Stimulated activated CD4-positive, alpha-beta T cell treated with anti-CD3 and anti-CD28 coated beads, TNF-alpha, amount 100 ng/mL, for 1 hour (primary cell): ENCODE measurements at regions not wholly inside any gene's neighbourhood (a gene's known extent, or its start where the extent isn't known, plus 50 kb on each side); places are given as distances from the start of the nearest gene placed in this dataset.

Experiments used
- DNase-seq, 3 donors: peaks; one replicate each; pipeline ENCODE4 v3.0.0-alpha.2; 2020; ENCODE audit warnings: low read depth in 3 of 3, low spot score in 1 of 3

DNA sequence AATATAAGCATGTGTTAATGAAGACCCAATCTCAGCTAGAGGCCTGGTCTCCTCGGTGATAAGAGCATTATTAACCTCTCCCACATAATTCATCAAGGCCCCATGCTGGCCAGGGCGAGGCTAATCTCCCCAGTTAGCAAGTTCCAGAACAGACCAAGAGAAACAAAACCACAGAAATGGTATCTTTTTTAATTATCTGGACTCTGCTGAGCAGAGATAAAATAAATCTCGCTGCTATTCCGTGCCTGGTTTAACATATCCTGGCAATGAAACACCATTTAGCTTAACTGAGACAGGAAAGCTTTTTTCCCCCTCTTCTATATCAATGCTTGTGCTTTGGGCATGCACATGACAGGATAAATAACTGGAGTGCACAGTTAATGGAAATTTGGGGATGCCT lies 72.5 kb upstream of the ARHGEF3 start:
- no peak for DNase-seq

DNA sequence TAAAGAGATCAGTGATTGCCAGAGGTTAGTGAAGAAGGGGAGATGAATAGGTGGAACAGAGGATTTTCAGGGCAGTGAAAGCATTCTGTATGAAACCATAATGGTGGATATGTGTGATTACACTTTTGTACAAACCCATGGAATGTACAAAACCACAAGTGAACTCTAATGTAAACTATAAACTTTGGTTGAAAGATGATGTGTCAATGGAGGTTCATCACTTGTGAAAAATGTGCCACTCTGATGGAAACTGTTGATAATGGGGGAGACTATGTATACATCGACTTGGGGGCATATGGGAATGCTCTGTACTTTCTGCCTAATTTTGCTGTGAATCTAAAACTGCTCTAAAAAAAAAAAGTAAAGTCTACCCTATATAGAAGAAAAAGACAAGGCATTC lies 68.7 kb upstream of the ARHGEF3 start:
- DNase-seq: no peak

DNA sequence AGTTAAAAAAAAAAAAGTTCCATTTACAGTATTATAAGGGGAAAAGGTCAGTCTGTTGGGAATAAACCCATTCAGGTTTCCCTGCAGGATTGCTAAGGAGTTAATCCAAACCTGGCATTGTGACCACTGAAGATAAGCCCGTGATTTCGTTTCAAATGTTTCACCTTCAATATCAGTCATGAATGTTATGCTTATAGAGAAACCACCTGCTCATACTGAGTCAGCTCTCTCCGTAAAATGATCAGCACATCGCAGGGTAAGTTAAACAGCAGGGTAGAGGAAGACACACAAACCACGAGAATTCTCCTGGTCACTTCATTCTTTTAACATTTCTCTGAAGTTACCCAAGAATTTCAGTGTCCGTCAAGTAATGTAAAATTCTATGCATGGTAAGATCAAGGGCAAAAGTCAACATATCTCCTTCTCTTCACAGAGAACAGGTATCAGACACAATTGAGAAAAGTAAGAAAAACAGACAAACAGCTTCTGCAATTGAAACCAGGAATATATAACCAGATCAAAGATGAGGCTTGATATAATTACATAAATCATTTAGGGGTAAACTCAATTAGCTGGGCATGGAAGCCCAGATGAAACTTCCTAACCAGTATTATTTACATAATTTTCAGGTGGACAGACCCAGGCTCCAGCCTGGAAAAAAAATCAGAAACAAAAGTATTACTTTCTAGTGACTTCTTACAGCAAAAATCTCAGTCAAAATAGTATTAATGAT lies 67.6 kb upstream of the ARHGEF3 start:
- DNase-seq: no peak

DNA sequence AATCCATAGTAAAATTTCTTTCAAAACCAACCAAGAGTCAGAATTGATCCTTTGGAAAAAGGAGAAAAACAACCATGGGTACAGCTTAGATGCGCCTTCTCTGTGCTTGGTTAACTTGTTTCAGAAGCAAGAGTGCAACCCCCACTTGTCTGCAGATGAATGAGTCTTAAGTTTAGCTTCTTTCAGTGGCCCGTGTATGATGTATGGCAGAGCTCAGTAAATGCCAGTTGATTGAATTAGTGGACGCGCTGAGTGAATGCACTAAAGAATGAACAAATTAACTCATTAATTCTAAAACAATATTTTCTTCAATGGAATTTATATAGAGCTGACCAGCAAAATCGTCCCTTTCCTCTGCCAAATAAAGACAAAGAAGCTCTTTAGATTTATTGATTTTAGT lies 67.0 kb upstream of the ARHGEF3 start:
- DNase-seq: no peak

DNA sequence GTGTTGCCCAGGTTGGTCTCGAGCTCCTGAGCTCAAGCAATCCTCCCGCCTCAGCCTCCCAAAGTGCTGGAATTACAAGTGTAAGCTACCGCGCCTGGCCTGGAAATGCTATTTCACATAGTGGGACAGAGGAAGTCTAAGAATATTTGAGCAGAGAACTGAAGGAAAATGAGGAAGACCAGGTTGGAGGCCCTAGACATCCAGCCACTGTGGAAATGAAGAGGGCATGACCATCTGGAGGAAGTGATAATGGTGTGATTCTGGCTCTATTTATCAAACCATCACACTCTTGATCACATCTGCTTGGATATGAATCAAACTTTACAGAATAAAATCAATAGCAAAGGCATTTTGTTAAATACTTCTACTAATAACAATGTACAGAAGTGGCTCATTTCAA lies 65.9 kb upstream of the ARHGEF3 start:
- DNase-seq: no peak

DNA sequence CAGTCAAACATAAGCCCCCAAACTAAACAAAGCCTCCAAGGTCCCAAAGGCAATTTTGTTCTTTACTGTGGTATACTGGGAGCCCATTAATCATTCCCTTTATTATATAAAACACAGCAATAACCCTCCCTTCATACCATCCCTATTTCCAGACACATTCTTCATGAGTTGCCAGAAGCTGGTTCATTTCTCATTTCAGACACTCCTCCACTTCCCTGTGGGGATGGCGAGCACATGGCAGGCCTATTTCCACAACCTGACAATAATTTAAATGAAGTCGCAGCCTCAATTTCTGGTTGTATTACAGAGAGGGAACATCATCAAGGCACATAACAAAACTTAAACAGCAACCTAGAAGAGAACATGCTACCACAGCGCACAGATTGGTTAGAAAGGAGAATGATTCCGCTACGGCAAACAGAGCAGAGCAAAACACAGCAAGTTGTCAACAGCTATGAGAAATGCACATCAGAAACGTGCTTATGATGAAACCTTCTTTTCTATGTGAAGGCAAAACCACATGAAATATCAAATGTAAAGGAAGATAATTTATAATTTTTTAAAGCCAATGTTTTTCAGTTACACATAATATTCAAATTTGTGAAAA lies 63.3 kb upstream of the ARHGEF3 start:
- DNase-seq: no peak

DNA sequence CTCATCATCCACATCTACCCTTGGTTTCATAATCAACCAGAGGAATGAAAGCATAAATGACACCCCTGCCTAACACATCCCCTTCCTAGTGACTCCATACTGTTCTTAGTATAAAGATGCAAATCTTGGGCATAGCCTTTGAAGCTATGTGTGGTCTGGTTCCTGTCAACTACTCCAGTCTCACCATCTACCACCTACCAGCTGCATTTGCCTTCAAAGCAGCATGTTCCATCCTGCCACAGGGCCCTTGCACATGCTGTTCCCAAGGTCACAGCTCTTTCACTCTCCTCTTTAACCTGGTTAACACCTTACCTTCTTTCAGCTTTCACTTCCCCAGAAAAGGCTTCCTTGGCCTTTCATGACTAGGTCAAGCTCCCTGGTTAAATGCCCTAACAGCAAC lies 62.3 kb upstream of the ARHGEF3 start:
- no peak for DNase-seq

DNA sequence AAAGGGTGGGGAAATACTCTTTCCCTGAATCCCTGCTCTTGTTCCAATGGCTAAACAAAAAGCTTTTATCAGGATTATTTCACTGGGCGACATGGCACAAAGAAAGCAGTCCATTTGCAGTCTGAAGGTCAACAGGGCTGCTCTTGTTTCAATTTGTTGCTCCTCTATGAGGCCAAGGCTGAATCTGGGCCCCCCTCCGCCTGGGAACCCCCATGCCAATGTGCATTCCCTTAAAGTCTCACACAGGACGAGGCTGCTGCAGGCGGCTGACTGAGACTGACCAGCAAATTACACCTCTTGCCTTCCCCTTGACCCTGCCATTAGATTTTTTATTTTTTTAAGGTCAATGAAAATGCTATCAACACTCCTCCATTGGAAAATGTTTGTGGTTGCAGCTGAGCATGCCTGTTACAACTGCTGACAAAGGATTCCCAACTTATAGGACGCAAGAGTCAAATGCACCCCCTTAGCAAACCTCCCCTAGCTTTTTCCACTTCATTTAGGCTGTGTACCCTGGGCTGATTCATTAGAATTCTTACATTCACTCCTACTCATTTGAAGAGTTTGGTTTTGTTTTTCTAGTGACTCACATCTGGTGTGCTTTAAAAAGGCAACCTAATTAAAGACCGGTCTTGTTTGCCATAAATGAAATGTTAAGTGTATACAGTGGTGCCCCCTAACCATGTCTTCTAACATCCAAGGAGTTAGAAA lies 60.8 kb upstream of the ARHGEF3 start:
- DNase-seq: no peak

DNA sequence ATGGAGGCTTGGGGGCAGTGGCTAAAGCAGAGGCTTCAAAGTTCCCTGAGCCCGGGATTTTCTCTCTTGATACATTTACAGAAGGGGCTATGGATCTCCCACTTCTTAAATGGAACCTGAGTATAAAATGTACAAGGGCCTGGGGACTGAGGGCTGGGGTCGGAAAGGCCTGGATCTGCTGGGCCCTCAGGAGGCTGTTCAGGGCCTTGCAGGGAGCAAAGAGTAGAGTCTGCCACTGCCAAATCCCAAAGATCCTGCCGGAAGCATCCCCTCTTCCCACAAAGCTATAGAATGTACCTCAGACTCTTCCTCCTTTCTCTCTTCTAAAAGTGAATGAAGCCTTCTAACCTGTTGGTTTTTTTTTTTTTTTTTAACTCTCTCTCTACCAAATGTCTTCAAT lies 59.8 kb upstream of the ARHGEF3 start:
- no peak for DNase-seq

DNA sequence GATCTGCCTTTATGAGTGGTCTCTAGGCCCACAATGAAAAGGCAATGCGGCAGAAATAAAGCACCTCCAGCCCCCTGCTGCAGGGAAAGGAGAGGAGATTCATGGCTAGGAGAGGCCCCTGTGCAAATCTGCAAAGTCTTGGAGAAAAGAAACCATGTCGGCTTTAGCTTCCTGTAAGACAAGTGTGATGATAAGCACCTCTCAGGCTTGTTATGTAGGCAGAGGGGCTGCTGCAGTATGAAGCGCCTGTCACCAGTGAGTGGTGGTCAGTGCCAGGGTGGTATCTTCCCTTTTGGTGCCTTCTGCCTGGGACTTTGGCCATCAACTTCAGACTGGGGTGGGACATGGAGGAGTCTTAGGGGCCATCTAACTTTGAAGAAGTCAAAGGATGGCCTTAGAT lies 59.2 kb upstream of the ARHGEF3 start:
- DNase-seq: no peak

DNA sequence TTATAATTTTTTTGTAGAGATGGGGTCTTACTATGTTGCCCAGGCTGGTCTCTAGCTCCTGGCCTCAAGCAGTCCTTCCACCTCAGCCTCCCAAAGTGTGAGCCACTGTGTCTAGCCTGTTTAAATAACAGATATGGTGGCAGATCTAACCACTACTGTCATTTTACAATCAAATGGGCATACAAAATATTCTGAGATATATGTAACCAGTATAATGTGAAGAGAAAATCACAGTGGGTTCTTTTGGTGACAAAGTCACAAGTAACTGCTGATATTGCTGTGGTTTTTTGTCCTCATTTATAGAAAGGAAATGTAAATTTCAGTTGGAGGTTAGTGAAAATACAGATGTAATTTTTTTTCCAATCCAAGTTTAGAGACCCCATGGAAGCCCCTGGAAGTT lies 58.6 kb upstream of the ARHGEF3 start:
- DNase-seq: no peak

DNA sequence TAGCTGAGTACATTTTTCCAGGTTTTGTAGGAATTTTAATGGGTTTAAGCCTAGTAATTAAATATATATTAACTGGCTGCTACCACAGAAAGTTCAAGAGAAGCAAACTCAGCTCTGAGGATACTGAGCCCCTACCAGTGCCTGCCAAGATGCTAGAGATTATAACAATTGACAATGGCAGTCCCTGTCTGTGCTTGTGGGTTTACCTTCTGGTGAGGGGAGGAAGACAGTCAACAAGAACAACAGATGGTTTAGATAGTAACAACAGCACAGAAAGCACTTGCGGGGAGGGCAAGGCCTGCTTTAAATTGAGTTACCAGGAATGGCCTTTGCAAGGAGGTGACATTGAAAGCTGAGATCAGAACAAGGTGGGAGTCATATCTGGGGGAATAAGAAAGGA lies 56.6 kb upstream of the ARHGEF3 start:
- no peak for DNase-seq

DNA sequence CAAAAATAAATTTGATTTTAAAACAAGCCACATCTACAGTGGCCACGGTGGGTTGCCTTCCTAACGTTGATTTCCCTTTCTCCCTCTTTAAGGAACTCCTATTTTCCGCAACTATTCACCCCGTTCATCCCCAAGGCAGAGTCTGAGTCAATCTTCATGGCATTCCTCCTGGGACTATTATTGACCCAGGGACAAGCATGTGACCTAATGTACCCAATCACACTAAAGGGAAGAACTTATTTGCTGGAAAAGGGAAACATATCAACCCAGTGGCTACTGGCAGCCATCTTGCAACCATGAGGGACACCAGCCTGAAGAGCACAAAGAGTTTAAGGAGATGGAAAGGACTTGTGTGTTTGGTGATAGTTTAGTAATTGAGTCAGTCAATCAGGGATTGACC lies 55.4 kb upstream of the ARHGEF3 start:
- DNase-seq: no peak

DNA sequence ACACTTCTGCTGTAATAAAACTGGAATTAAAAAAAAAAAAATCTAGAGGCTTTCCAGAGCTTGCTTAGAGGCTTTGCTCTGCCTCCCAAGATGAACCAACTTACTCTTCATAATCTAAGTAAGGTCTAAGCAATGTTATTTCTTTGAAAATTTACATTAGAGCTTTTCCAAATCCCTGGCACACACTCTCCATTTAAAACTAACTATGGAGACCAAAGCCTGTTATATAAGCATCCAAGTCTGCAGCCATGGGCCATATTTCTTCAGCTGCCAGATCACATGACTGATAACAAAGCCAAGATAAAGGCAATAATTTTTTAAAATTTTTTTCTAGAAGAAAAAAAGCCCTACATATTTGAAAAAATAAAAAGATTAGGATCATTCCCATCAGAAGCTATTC lies 55.0 kb upstream of the ARHGEF3 start:
- no peak for DNase-seq

DNA sequence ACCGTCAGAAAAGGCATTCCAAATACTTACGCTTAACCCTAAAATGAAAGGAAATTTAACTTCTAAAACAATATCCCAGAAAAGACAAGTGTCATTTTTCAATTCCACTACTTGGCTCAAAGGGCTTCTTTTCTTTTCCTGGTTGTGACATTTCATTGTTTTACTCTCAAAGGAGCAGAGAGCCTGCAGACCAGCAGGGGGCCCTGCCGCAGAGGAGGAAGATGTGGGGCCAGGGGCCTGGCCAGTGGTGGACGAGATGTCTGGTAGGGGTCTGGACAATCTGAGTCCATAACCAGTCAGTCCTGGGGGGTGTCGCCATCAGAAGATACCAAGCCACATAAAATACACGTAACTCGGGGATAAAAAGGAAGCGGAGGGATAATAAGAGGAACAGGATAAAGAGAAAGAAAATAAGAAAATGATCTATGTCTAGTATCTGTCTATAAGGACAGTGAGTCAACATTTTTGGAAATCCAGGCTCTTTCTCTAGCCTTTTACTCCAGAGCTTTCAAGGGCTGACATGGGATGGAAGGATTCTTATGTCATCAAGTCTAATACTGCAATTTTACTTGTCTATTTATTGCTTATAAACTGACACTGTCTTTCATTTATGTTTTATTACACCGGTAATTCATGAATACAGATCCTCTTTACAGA lies 54.2 kb upstream of the ARHGEF3 start:
- DNase-seq: no peak

DNA sequence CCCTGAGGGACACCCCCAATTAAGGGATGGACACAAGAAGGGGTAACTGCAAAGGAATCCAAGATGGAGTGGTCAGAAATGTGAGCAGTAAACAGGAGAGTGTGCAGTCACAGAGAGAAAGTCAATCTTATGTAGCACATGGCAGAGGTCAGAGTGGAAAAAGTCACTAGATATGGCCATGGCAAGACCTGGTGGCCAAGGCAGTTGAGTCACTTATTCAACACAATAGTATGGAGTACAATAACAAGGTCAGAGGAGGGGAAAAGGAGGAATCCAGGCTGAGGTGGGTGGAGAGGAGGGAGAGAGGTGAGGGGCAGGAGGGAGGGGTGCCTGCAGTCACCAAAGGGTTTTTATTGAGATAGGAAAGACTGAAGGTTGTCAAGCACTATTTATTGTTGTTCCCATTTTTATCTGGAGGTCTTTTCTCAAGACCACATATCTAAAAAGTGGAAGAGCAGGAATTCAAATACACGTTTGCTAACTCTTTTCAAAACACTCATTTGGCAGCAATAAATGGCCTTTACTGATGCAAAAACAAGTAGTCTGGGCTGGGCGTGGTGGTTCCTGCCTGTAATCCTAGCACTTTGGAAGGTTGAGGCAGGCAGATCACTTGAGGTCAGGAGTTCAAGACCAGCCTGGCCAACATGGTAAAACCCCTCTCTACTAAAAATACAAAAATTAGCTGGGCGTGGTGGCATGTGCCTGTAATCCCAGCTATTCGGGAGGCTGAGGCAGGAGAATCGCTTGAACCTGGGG lies 53.3 kb upstream of the ARHGEF3 start:
- DNase-seq: no peak

DNA sequence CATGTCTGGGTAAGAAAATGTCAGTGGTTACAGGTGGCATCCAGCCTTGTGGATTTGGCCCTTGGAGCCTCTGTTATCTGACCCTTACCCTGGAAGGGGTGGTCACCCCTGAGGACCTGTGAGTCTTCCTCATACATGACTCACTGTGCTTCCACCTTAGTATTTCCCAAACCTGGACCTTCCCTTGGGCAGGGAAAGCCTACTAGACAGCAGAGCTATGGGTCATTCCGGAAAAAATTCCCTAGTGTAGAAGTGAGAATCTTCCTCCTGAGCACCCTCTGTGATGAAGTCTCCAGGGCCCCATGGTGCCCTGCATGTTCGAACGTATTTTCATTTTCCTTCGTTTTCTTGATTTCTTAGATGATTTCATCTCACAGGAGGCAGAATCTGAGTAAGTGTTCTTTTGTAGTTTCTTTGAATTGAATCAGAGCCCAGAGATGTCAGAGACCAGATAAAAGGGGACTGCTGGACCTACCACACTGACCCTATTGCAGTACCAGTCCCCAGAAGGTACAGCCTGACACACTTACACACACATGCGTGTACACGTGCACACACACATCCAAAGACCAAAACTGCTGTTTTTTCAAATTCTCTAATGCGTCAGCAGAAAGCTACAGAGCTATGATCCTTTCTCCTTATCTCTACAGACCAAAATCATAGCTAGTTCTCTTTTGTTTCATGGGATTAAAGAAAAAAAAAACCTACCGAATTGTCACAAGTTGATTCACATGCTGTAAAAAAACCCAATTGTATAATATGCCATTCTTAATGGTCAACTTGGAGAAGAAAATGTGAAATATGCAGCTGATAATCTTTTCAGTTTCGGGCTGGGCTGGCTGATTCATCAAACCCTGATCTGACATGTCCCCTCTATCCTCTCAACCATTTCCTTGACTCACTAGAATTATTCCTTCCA lies 50.5 kb upstream of the ARHGEF3 start:
- DNase-seq: no peak
